Nephron (organoid): ENCODE measurements at regions not wholly inside any gene's neighbourhood (a gene's known extent, or its start where the extent isn't known, plus 50 kb on each side); places are given as distances from the start of the nearest gene placed in this dataset.
"Not testable (repeated sequence)": the region's sequence is repeated elsewhere in the genome, so short reads cannot be mapped to it uniquely, and the experiment has no call there.

Source experiments
- H3K27ac Mint-ChIP-seq, 3 experiments: 2 replicates each; pipeline ENCODE4 v1.8.0; 2020; ENCODE audit warnings: mixed read lengths in 3 of 3, mild to moderate bottlenecking in 2 of 3, moderate library complexity in 1 of 3
- H3K27me3 Mint-ChIP-seq: 2 replicates; pipeline ENCODE4 v1.8.0; 2021; ENCODE audit warnings: low read depth, mild to moderate bottlenecking, moderate library complexity, mixed read lengths
- H3K36me3 Mint-ChIP-seq: 2 replicates; pipeline ENCODE4 v1.8.0; 2020; ENCODE audit warnings: low read depth, mixed read lengths
- H3K4me1 Mint-ChIP-seq: 2 replicates; pipeline ENCODE4 v1.8.0; 2020; ENCODE audit warnings: mixed read lengths
- H3K4me3 Mint-ChIP-seq, 3 experiments: 2 replicates each; pipeline ENCODE4 v1.8.0; 2020; ENCODE audit warnings: mild to moderate bottlenecking in 3 of 3, mixed read lengths in 3 of 3, moderate library complexity in 2 of 3
- H3K9me3 Mint-ChIP-seq: 2 replicates; pipeline ENCODE4 v1.8.0; 2020; ENCODE audit warnings: mixed read lengths
- CTCF ChIP-seq, 3 experiments: fragments of 200-600 bp; sonication (generic); IDR thresholded peaks; one replicate each; pipeline ENCODE4 v1.5.0; 2021; ENCODE audit warnings: antibody characterized with exemption in 3 of 3; ENCODE audit not compliant: unreplicated experiment in 3 of 3

DNA sequence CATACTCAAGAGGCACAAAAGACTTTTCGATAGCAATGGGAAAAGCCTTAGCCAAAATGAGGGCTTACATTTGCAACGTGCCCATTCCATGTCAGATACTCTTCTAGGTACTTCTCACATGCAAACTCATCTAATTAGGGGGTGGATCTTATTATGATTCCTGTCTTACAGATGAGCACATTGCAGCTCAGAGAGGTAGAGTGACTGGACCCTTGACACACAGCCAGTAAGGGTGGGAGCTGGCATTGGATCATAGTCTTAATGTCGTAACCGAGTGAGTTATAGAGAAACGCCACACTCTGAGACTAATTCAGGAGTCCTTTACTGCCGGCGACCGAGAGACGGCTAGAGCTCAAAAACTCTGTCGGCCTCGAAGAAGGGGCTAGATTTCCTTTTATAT is 78.8 kb upstream of the GRIN2A start:
- Mint-ChIP-seq H3K9me3 (no peaks in the 10 kb centered on the region), H3K27ac (no peak overlapping the region), H3K36me3 (no peaks in the 10 kb centered on the region), H3K4me3 (no peak overlapping the region), H3K27me3 (peaks cover 38% of the 10 kb centered on the region), H3K4me1 (peaks cover 4% of the 10 kb centered on the region)
- TF ChIP-seq CTCF (IDR thresholded peaks at IDR 0.05; ENCODE audit: unreplicated experiment in 3 of 3), result no peak

GRCh38 chr16:10261526-10261925 is 79.3 kb upstream of the GRIN2A start:
- not testable (repeated sequence) for H3K36me3 Mint-ChIP-seq, H3K27ac Mint-ChIP-seq, H3K9me3 Mint-ChIP-seq, H3K4me1 Mint-ChIP-seq, H3K4me3 Mint-ChIP-seq
- peaks cover 37% of the 10 kb centered on the region for H3K27me3 Mint-ChIP-seq

DNA sequence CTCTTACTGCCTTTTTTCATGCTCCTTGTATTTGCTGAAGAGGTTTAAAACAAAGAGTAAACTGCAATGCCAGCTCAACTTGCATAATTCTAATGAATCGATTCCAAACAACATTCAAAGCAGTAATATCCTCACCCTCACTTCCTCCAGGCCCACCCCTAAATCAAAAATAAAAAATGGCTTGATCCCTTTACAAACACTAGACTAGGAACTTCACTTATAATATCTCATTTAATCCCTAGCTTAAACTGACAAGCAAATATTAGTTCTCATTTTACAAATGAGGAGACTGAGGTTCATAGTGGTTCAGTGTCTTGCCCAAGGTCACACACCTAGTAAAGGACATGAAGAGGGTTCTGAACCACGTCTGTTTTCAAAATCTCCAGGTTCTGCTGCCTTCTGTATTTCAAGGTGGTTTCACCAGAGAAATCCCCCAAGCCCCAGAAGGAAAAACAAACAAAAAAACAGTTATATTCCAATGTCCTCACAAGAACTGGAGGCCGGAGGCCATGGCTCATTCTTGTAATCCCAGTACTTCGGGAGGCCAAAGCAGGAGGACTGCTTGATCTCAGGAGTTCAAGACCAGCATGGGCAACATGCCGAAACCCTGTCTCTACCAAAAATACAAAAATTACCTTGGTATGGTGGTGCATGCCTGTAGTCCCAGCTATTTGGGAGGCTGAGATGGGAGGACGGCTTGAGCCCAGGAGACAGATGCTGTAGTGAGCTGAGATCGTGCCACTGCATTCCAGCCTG is 80.3 kb upstream of the GRIN2A start:
- Mint-ChIP-seq H3K27me3 (peaks cover 27% of the 10 kb centered on the region), H3K27ac (no peak overlapping the region), H3K9me3 (no peaks in the 10 kb centered on the region), H3K36me3 (no peaks in the 10 kb centered on the region), H3K4me1 (peaks cover 4% of the 10 kb centered on the region), H3K4me3 (no peak overlapping the region)
- no peak for TF ChIP-seq CTCF (IDR thresholded peaks at IDR 0.05; ENCODE audit: unreplicated experiment in 3 of 3)

DNA sequence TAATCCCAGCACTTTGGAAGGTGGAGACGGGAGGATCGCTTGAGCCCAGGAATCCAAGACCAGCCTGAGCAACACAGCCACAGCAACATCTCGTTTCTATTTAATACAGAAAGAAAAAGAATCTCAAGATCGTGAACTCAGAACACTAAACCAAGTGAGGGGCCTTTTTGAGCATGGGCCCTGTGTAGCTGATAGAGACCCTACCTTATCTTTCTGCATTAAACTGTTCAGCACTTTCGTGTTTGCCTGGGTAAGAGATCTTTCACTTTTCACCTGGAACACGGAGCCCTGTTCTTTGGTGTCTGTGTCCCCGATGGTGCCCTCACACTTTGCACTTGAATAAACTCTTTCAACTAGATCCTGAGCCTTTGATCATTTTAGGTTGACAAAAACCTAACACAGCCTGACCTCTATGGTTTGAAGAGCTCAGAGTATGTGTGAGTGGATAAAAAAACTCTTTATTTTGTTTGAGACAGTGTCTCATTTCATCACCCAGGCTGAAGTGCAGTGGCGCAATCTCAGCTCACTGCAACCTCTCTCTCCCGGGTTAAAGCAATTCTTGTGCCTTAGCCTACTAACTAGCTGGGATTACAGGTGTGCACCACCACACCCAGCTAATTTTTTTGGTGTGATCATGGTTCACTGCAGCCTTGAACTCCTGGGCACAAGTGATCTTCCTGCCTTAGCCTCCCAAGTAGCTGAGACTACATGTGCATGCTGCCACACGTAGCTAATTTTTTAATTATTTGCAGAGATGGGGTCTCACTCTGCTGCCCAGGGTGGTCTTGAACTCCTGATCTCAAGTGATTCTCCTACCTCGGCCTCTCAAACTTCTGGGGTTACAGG is 83.8 kb upstream of the GRIN2A start:
- no peak overlapping the region for H3K27ac Mint-ChIP-seq
- no peaks in the 10 kb centered on the region for H3K36me3 Mint-ChIP-seq
- peaks cover 11% of the 10 kb centered on the region for H3K27me3 Mint-ChIP-seq
- TF ChIP-seq CTCF (IDR thresholded peaks at IDR 0.05; ENCODE audit: unreplicated experiment in 3 of 3), result no peak
- H3K9me3 Mint-ChIP-seq, result peaks cover 4% of the 10 kb centered on the region
- H3K4me1 Mint-ChIP-seq, result peaks cover 3% of the 10 kb centered on the region
- H3K4me3 Mint-ChIP-seq, result no peak overlapping the region

DNA sequence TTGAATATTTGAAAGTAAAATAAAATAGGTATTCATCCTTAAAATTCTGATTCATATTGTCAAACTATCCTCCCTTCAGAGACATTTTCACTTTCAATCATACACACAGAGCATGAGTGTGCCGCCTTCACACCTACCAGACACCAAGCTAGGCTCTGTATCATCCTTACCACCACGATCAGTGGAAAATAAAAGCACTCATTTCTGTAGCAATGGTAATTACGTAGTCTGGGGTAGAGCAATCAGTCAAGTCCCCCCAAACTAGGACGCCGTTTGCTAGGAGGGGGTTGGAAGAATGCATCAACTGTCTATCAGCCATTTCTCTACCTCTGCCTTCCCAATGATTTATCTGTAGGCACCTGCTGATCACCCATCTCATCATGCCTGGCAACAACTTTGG is 84.6 kb upstream of the GRIN2A start:
- no peak overlapping the region for H3K27ac Mint-ChIP-seq
- H3K4me1 Mint-ChIP-seq, result no peaks in the 10 kb centered on the region
- H3K4me3 Mint-ChIP-seq, result no peak overlapping the region
- peaks cover 3% of the 10 kb centered on the region for H3K27me3 Mint-ChIP-seq
- TF ChIP-seq CTCF (IDR thresholded peaks at IDR 0.05; ENCODE audit: unreplicated experiment in 3 of 3), result no peak
- no peaks in the 10 kb centered on the region for H3K36me3 Mint-ChIP-seq
- H3K9me3 Mint-ChIP-seq, result peaks cover 4% of the 10 kb centered on the region

GRCh38 chr16:10269632-10270031 is 87.4 kb upstream of the GRIN2A start:
- Mint-ChIP-seq H3K27me3 (peaks cover 3% of the 10 kb centered on the region), H3K4me1 (no peaks in the 10 kb centered on the region), H3K27ac (no peak overlapping the region), H3K36me3 (no peaks in the 10 kb centered on the region), H3K9me3 (peaks cover 8% of the 10 kb centered on the region), H3K4me3 (no peak overlapping the region)
- no peak for TF ChIP-seq CTCF (IDR thresholded peaks at IDR 0.05; ENCODE audit: unreplicated experiment in 3 of 3)

GRCh38 chr16:10272250-10272854 is 90.1 kb upstream of the GRIN2A start:
- H3K27me3 Mint-ChIP-seq, H3K4me3 Mint-ChIP-seq, H3K27ac Mint-ChIP-seq, H3K4me1 Mint-ChIP-seq, H3K36me3 Mint-ChIP-seq: not testable (repeated sequence)
- peaks cover 15% of the 10 kb centered on the region for H3K9me3 Mint-ChIP-seq

DNA sequence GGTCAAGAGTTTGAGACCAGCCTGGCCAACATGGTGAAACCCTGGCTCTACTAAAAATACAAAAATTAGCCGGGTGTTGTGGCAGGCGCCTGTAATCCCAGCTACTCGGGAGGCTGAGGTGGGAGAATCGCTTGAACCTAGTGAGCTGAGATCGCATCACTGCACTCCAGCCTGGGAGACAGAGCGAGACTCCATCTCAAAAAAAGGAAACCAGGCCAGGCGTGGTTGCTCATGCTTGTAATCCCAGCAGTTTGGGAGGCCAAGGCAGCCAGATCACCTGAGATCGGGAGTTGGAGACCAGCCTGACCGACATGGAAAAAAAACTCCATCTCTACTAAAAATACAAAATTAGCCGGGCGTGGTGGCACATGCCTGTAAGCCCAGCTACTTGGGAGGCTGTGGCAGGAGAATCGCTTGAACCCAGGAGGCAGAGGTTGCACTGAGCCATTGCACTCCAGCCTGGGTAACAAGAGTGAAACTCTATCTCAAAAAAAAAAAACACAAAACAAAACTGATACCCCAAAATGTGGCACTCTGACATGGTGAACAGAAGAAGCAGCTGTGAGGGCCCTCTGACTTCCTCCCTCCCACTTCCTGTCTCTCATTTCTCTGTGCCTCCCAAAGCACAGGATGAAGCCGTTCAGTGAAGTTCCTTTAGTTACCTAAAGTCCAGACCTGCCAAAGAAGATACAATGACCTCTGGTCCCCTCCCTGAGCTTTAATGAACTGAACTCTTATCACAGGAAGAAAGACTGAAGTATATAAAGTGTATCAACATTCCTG is 93.2 kb upstream of the GRIN2A start:
- not testable (repeated sequence) for H3K27ac Mint-ChIP-seq, H3K4me1 Mint-ChIP-seq, H3K4me3 Mint-ChIP-seq, H3K27me3 Mint-ChIP-seq, H3K36me3 Mint-ChIP-seq
- H3K9me3 Mint-ChIP-seq, result peaks cover 23% of the 10 kb centered on the region
